HG02759 (cell line): ENCODE measurements at regions not wholly inside any gene's neighbourhood (a gene's known extent, or its start where the extent isn't known, plus 50 kb on each side); places are given as distances from the start of the nearest gene placed in this dataset.

ENCODE experiments used
- ATAC-seq: cut with Tn5 transposase; IDR thresholded peaks from one replicate; pipeline ENCODE4 v1.9.1; 2021; ENCODE audit warnings: mild to moderate bottlenecking, moderate library complexity; ENCODE audit not compliant: unreplicated experiment

DNA sequence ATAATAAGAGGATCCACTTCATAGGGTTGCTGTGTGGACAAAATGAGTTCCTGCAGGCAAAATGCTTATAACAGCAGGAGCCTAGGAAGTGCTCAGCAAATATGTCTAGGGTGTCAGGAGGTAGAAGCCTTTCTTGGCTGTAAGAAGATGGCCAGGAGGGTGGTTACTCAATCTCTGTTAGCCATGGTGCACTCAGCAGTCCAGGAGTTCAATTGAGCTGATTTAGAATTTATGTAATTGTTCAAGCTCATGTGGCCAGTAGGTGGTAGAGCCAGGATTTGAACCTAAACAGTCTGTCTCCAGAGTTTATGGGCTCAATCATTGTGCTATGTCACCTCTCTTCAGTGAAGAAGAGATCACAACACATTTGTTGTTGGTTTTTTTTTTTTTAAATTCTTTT is 381.2 kb downstream of the KIF4B start:
- ATAC-seq, result no peak

GRCh38 chr5:155402927-155403640 is 389.5 kb downstream of the KIF4B start:
- ATAC-seq, result no peak

DNA sequence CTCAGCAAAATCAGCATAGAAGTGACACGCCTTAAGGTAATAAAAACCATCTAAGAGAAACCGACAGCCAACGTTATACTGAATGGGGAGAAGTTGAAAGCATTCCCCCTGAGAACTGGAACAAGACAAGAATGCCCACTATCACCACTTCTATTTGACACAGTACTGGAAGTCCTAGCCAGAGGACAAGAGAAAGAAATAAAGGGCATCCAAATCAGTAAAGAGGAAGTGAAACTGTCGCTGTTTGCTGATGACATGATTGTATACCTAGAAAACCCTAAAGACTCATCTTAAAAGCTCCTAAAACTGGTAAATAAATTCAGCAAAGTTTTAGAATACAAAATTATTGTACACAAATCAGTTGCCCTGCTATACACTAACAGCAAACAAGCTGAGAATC is 393.3 kb downstream of the KIF4B start:
- no peak for ATAC-seq

DNA sequence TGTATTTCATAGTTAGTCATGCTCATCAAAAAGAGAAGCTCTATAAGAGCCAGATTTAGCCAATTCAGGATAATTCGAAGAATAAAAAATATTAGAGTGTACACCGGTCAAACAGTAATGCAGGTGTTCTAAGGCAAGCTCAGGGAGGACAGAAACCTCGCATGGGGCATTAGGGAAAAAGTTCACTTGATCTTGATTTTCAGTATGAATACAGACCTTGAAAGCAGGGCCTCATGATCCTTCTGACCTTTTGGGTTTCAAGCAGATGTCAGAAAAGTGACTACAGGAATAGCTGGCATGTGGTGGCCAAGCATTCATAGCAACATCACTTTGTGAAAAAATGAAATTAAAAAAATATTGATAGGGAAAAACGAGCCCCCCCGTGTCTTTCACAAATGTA is 394.9 kb downstream of the KIF4B start:
- ATAC-seq, result no peak

DNA sequence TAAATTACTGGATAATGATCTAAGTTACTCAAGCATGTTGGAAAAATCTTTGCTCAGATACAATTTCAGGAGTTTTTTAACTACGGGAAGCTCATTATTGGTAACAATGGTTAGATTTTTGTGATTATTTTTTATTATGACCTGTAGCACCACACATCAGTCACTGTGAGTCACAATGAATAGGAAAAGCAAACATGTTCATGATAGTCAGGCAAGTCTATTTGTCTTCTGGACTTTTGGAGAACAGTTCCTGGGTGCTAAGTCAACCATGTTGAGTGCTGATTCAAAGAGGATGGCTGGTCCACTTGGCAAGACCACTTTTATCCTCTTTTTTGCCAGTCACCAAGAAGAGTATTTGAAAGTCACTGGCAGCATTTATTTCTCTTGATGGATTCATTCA is 403.2 kb downstream of the KIF4B start:
- ATAC-seq, result no peak

- ATAC-seq, result no peak
Measured at GRCh38 chr5:155418960-155419579, 405.5 kb downstream of the KIF4B start.

DNA sequence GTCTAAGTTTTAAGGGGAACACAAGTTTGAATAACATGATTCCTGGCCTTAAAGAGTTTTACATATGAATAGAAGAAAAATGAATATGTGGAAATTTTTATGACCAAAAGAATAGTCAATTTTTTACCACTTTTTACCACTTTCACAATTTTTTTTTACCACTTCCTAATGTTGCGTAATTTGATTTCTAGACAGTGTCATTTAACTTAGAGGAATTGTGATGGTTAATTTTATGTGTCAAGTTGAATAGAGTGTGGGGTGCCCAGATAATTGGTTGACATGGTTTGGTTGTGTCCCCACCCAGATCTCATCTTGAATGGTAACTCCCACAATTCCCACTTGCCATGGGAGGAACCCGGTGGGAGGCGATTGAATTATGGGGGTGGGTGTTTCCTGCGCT is 416.6 kb downstream of the KIF4B start:
- no peak for ATAC-seq

DNA sequence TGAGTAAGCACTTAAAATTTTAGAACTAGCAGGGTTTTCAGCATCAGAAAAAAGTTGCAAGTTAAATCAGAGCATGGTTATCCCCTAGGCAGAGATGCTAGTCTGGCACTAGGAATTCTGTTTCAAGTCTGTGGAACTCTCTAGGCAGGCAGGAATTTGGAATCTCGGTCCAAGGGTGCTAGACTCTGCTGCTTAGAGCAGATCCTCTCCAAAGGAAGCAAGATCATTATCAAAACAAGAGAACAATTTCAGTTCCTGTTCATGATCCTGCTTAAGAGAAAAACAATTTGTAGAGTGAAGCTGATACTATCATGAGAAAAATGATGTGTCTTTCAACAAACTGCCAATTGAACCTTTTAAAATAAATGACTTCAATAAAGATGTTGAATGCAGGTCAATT is 420.7 kb downstream of the KIF4B start:
- ATAC-seq, result no peak

DNA sequence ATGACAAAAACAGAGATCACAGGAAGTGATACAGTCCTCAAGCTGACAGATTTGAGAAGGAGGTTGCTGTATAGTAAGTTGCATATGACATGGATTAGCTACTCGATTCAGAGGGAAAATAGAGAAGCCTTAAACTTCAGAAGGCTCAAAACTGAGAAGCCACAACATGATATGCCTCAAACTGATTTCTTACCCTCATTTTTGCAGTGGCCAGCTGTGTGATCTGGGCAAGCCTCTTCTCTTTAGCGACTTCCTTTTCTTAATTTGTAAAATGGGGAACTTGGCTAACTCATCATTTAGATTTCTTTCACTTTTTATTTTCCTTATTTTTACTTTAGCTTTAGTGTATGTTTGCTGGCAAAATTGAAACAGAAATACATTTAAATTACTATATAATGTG is 421.1 kb downstream of the KIF4B start:
- no peak for ATAC-seq

GRCh38 chr5:155441849-155442248 is 428.3 kb downstream of the KIF4B start:
- ATAC-seq, result no peak

DNA sequence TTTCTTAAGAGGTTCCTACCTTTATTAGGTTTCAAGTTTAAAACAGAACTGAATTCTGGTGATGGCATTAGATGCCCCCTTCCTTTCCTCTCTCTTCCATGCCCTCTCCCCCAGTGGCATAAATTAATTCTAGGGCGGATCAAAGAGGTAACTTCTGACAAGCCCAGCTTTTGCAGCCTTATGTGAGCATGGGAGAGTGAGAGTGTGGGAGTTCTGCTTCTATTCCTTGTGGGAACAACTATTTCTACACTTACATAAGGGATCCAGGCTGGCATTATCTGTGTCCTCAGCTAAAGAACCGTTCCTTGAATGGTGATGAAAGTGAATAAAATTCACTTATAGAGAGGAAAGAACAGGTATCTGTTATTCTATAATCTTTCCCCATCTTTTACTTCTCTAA is 437.6 kb downstream of the KIF4B start:
- no peak for ATAC-seq

DNA sequence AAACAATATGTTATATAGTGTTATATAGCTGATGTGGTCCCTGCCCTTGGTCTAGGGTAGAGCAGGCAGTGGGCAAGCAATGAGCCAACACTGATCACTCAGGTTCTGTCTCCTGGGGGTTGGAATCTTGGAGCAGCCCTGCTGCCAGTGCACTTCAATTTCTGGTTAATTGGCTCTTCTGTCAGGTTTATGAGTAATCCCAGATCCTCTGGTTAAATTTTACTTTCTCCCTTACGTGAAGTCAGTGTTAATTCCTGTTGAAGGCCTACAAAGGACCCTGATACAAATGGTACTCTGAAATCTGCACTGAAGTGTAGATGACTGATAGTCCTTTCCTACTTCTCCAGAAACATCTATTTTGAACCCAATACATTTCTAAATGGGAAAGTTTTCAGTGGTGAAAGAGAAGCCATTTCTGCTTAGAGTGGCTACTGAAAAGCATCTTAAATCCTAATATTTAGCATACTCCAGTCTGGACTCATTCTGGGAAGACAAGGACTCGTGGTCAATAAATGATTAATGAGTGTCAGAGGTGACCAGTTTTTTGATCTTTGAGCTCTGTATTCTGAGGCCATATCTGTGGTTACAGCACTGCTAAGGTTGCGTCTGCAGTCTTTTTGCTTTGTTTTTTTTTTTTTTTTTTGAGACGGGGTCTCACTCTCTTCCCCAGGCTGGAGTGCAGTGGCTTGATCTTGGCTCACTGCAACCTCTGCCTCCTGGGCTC is 442.4 kb downstream of the KIF4B start:
- ATAC-seq, result no peak

GRCh38 chr5:155459889-155460500 is 446.4 kb downstream of the KIF4B start:
- no peak for ATAC-seq

DNA sequence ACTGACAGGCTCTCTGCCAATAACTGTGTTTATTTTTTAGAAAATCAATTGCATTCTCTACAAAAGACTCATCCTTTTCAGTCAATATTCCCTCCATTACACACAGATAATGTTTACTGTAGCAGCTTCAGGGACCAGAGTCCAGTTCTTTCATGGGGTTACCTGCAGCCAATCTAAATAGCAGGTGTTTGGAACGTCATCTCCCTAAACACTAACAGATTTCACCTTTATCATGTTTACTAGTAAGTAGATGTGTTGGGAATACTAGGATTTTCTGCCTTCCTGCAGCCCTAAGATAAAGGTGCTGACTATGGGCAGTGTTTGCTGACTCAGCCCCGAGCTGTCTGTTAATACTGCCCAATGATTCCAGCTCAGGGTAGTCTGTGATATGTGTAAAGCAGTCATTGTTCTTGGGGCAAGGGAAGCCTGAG is 447.0 kb downstream of the KIF4B start:
- ATAC-seq, result no peak

GRCh38 chr5:155461304-155461703 is 447.7 kb downstream of the KIF4B start:
- no peak for ATAC-seq

- ATAC-seq, result no peak
Measured at GRCh38 chr5:155466851-155467250, 453.3 kb downstream of the KIF4B start.

DNA sequence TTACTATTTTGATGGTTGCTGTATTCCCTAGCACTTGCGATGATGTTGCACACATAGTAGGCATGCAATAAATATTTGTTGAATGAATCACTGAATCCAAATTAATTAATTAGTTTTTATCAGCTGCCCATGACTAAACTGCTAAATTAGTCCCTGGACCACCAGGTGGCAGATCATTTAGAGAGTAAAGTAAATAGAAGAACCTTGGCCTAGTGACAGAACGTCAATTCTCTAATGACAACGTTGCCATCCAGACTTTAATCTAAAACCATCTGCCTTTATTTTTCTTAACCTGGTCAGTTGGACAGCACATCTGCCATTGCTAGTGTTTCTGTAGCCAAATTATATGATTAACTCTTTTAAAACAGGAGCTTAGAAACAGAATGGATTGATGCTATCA is 457.5 kb downstream of the KIF4B start:
- ATAC-seq, result no peak

- ATAC-seq, result no peak
Measured at GRCh38 chr5:155472780-155473179, 459.2 kb downstream of the KIF4B start.

DNA sequence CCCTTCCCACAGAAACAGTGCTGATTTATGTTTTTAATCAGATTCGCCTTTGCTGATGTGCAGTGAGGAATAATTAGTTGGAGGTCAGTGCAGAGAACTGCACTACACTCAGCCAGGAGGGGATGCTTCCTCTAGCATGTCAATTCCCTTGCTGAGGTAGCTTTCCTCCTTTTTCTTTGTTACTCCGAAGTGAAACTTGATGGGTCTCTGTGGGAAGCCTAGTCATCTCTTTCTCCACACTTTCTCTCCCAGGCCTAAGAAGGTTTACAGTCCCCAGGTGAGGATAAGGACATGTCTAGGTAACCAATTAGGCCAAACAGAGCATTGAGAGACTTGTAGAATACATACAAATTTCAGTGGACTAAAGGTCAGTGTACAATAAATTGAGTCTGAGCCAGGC is 461.8 kb downstream of the KIF4B start:
- no peak for ATAC-seq

GRCh38 chr5:155480731-155481131 is 467.2 kb downstream of the KIF4B start:
- ATAC-seq, result no peak

- ATAC-seq, result no peak
Measured at GRCh38 chr5:155481182-155481581, 467.6 kb downstream of the KIF4B start.

- no peak for ATAC-seq
Measured at GRCh38 chr5:155482428-155482827, 468.9 kb downstream of the KIF4B start.
